ENCODE measurements at regions not wholly inside any gene's neighbourhood (a gene's known extent, or its start where the extent isn't known, plus 50 kb on each side); places are given as distances from the start of the nearest gene placed in this dataset.

DNA sequence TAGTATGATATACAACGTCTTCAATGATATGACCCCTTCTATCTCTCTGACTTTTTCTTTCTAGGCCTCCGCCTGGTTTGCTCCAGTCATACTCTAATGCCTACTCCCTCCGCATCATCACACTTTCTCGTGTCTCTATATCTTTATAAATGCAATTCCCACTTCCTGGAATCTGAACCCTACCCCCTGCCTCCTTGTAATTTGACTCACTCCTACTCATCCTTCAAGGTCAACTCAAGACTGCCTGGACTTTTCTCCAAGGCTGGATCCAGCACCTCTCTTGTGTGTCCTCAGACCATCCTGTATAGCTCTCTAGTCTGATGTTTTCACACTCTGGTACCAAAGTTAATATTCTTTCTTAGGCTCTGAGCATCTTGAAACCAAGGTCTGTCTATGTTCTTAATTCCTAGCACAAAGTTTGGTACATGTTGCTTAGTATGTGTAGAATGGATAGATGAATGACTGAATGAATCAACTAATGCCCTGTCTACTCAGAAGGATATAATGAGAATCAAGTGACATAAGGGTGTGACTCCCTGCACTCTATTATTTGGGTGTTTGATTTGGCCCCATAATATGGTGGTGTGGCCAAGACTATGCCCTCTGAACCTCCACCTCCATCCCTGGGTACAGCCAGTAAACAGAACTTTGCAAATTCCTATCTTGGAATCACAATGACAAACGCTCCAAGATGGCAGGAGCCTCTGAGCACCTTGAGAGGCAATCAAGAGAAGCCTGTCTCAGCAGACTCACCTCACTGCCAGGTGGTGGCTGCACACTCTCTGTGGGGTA is 74.3 kb upstream of the SERP2 start:
- DNase-seq (no peak), ATAC-seq (no peak)
- intact Hi-C loops (cut with DNase I, micrococcal nuclease): no loop called here

DNA sequence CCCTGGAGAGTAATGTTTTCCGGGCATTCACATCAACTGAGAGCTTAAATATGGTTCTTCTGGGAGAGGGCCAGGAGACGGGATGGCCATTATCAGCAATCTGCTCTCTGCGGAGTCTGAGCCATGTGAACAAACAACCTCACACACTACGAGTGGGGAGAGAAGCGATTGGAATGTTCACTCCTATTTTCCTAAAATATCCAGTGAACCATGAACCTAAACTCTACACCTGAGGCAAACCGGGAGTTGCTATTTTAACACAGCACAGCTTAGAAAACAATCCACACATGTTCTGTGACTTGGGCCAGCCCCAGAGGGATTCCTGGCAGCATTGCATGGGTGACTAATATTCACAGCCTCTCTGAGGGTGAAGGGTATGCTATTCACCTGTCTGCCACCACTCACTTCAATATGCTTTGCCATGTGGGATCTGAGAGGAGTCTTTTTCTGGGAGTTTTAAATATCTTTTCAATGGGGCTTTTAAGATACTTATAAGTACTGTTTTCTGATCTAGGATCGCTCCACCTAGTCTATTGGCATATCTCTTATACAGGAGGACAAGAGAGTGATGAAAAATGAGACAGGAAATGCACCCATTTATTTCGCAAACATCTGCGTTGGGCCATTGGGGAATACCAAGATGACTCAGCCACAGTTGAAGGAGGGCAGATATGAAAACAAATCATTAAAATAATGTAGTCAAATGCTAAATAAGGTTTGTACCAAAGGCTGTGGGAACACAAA is 72.6 kb upstream of the SERP2 start:
- no peak for DNase-seq
- no peak for ATAC-seq
- intact Hi-C loops (cut with DNase I, micrococcal nuclease): loop anchor here in 1 of 2 donors (10.0 kb wide), 1 partner anchor 134 kb away; no protein-coding TSS in a partner anchor

GRCh38 chr13:44301639-44302015 is 72.0 kb upstream of the SERP2 start:
- no peak for ATAC-seq
- intact Hi-C loops (cut with DNase I, micrococcal nuclease): loop anchor here in 1 of 2 donors (10.0 kb wide), 1 partner anchor 133 kb away; no protein-coding TSS in a partner anchor
- DNase-seq: no peak

GRCh38 chr13:44302233-44302632 is 71.4 kb upstream of the SERP2 start:
- ATAC-seq (no peak), DNase-seq (no peak)
- intact Hi-C loops (cut with DNase I, micrococcal nuclease): loop anchor here in 1 of 2 donors (10.0 kb wide), 1 partner anchor 133 kb away; no protein-coding TSS in a partner anchor

DNA sequence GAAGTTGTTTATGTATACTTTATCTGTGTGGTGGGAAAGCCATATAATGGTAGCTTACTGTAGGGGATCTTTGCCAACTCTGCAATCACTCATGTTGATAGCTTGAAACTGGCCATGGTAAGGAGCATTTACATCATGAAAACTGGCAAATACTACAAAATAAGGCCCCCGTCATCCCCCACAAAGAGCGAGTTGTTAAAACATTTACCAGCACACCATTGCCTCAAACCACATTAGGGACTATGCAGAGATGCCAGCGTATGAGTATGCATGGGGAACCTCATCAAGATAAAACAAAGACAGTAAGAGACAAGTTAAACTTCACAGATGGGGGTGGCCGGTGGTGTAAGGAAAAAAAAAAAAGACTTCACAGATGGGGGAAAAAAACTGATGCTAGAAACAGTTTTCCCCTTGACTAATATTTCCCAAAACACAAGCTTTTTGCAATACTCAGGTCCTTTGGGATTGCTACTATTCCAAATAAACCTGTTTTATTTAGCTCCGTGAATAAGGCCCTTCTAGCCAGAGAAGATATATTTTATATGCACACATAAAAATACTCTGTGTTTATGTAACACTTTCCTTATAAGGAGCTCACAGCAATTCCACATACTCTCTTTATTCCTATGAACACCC is 70.6 kb upstream of the SERP2 start:
- ATAC-seq: no peak
- no peak for DNase-seq
- intact Hi-C loops (cut with DNase I, micrococcal nuclease): loop anchor here in 1 of 2 donors (10.0 kb wide), 1 partner anchor 132 kb away; no protein-coding TSS in a partner anchor

DNA sequence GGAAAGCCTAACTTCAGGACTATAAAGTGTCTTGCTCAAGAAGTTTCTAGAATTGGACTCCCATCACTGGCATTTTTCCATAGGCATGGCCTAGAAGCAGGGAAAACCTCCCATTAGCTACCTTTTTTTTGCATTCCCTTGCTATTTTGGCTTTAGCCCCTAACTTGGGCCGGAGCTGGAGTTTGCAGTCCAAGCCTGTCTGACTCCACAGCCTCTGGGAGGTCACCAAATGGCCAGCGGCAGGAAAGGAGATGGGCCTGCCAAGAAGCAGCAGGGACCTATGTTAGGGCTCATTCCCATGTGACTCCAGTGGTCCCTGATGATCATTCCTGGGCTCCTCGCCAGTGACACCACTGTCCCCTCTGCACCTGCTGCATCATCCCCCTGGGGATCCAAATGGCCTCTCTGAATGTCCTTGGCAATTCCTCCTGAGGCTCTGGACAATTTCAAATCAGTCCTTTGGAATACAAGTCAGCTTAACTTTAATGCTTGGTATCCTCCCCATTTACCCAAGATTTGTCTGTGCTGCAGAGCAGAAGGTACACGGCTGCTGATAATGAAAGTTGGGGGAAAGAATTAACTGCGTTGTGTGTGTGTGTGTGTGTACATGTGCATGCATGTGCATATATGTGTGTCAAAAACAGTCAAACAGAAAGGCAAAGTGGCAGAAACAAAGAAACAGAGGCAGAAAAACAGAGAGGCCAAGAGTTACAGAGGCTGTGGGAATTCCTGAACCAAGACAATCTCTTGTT is 69.8 kb upstream of the SERP2 start:
- ATAC-seq (no peak), DNase-seq (peak in 1 of 2 donors; percentile 62)
- intact Hi-C loops (cut with DNase I, micrococcal nuclease): loop anchor here in 1 of 2 donors (10.0 kb wide), 1 partner anchor 131 kb away; no protein-coding TSS in a partner anchor

DNA sequence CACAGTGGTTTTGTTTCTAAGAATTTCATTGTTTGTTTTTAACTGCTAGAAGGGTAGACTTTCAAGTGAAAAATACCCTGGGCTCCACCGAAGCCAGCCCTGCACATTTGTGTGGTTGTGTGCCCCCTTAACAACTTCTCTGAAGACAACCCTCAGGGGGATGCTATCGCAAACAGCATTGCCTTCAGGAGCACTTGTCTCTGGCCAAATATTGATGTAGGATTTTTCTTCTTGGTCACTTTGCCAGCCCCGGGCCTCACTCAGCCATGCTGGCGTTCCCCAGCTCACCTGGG is 69.2 kb upstream of the SERP2 start:
- no peak for ATAC-seq
- DNase-seq: no peak
- intact Hi-C loops (cut with DNase I, micrococcal nuclease): loop anchor here in 1 of 2 donors (10.0 kb wide), 1 partner anchor 130 kb away; no protein-coding TSS in a partner anchor

DNA sequence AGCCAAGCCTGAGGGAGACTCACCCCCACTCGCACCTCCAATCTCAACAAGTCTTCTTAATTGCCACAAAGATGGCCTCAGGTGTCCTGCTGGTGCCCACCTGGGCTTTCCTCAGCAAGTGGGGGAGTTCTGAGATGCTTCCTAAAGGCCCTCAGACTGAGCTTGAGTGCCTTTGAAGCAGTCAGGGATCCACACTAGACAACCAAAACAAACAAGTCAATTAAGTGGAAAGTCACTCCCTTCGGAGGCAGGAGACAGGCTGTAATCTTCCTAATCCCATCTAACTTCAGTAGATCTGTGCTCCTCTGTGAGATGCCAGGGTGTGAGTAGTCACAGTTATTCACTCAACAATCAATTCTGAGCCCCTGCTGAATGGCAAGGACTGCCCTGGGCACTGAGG is 68.3 kb upstream of the SERP2 start:
- ATAC-seq (no peak), DNase-seq (no peak)
- intact Hi-C loops (cut with DNase I, micrococcal nuclease): loop anchor here in 1 of 2 donors (10.0 kb wide), 1 partner anchor 130 kb away; no protein-coding TSS in a partner anchor

DNA sequence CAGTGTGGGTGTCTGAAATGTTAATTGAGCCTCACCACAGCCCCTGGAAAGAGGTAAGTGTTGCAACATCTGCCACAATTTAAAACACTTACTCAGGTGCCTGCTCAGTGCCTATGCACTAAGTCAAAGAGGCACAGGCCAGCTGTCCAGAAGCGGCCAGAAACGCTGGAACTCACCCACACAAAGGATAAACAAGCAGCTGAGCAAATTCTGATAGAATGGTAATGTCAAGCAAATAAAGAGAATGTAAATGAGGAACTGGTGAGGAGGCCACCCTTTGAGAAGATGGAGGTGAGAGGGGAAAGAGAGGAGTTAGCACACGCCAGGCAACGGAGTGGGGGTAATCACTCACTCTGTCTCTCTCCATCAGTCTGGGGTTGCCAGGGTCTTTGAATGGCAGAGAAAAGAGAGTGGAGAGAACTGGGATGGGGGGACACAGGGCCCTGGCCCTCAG is 67.7 kb upstream of the SERP2 start:
- DNase-seq (no peak), ATAC-seq (no peak)
- intact Hi-C loops (cut with DNase I, micrococcal nuclease): loop anchor here in 1 of 2 donors (10.0 kb wide), 1 partner anchor 129 kb away; no protein-coding TSS in a partner anchor

- peak; percentile 46 for ATAC-seq
- peak; percentile 57 to 69 for DNase-seq
- intact Hi-C loops (cut with DNase I, micrococcal nuclease): loop anchor here in 1 of 2 donors (10.0 kb wide), 1 partner anchor 128 kb away; no protein-coding TSS in a partner anchor
Measured at GRCh38 chr13:44306371-44307192, 67.0 kb upstream of the SERP2 start.

DNA sequence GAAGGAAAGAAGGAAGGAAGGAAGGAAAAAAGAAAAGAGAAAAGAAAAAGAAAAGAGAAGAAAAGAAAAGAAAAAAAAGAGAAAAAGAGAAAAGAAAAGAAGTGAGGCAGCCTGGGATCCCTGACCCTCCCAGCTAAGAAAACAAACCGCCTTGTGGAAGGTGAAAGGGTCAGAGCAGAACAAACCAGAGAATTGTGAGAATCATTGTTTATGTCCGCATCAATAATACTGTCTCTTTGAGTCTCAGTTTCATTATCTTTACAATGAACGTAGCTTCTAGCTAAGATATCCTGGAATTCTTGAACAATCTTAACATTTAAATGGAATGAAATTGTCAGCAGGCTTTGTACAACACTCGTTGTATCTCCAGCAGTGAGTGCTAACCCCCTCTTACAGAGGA is 66.4 kb upstream of the SERP2 start:
- intact Hi-C loops (cut with DNase I, micrococcal nuclease): loop anchor here in 1 of 2 donors (10.0 kb wide), 1 partner anchor 128 kb away; no protein-coding TSS in a partner anchor
- DNase-seq (no peak), ATAC-seq (peak; percentile 36)

DNA sequence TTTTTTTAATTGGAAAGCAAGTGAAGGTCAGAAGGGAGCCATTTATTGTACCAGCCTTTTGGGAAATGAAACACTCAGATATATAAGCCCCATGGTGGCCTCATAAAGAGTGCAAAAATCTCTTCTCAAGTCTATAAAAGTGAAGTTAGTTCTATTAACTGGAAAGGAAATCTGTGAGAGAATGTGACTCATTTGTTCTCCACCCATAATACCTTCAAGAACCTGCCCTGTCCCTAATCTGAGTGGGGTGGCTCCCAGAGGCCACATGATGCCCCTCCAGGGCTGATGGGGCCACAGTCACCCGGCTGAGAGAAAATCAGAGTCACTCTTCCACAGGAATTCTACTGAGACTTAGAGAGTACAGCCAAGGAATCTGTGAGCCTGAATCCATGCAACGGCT is 65.8 kb upstream of the SERP2 start:
- ATAC-seq (peak; percentile 29), DNase-seq (no peak)
- intact Hi-C loops (cut with DNase I, micrococcal nuclease): loop anchor here in 1 of 2 donors (10.0 kb wide), 1 partner anchor 127 kb away; no protein-coding TSS in a partner anchor

DNA sequence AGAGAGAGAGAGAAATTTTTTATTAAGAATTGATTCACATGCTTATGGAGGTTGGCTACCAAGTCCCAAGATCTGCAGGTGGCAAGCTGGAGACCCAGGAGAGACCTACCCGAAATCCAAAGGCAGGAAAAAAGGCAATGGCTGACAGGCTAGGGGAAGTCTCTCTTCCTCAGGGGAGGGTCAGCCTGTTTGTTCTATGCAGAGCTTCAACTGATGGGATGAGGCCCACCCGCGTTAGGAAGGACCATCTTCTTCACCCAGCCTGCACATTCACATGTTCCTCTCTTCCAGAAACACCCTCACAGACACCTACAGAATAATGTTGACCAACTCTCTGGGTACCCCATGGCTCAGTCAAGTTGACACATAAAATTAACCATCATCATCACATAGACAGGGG is 65.3 kb upstream of the SERP2 start:
- ATAC-seq: no peak
- no peak for DNase-seq
- intact Hi-C loops (cut with DNase I, micrococcal nuclease): loop anchor here in 1 of 2 donors (10.0 kb wide), 1 partner anchor 126 kb away; no protein-coding TSS in a partner anchor

DNA sequence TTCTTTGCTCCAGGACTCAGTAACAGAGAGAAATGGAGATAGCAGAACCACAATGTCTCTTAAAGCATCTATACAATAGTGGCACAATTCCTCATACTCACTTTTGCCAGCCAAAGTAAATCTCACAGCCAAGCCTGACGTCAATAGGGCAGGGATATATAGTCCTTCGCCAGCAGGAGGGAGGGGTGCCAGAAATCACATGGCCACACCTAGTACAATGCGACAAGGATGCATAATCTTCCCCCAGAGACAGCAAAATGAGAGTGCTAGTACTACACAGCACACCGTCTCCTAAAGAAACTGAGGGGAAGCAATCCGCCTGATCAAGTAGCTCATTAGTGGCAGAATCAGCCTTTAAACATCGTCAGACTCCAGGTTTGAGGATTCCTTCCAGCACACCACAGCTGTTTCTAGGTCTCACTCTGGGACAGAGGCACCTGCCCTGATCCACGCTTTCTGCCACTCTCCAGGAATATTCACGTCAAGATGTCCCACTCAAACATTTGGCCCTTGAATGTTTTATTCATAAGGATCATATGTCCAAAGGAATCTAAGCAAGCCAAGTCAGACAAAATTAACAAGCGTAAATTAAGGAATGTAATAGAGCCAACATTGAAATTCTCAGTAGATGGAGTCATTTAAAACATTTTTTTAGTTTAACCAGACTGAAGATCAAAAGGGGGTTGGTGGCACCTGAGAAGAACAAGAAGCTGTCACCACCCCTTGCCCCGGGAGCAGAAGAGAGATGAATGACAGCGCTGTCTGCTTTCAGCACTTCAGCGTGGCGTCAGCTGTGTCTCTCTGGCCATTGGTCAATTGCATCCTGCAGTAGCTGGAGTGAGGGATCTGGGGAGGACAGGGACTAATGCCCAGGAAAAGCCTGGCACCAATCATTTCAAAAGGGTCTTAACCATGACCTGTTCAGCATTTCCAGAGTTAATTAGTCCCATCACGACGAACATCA is 63.5 kb upstream of the SERP2 start:
- ATAC-seq (peak; percentile 75), DNase-seq (peak; percentile 75 to 87)
- intact Hi-C loops (cut with DNase I, micrococcal nuclease): loop anchor here in 1 of 2 donors (10.0 kb wide), 1 partner anchor 125 kb away; no protein-coding TSS in a partner anchor

- ATAC-seq: no peak
- intact Hi-C loops (cut with DNase I, micrococcal nuclease): no loop called here
- DNase-seq: no peak
Measured at GRCh38 chr13:44311011-44311780, 62.4 kb upstream of the SERP2 start.

DNA sequence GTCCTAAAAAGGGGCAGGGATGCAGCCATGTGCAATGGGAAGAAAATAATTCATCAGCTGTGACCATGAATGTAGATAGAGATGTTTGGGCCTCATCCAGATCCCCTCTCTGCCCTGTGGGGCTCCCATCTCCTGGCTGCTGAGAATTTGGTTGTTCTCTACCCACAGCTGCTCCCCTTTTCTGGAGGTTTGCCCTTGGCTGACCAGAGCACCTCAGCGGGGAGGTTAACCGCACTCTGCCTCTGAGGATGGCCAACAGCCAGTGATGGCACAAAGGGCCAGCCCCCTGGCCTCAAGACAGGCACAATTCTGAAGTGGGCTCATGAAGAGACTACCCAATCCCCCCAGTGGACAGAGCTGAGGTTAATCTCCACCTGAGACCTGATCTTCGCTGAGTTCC is 61.5 kb upstream of the SERP2 start:
- ATAC-seq (no peak), DNase-seq (no peak)
- intact Hi-C loops (cut with DNase I, micrococcal nuclease): no loop called here
